Tibial artery (tissue), 4 donors: ENCODE measurements at regions not wholly inside any gene's neighbourhood (a gene's known extent, or its start where the extent isn't known, plus 50 kb on each side); places are given as distances from the start of the nearest gene placed in this dataset.

Source experiments
- DNase-seq, 2 donors: peaks; one replicate each; pipeline ENCODE4 v3.0.0-alpha.2; 2019
- H3K27ac ChIP-seq, 2 donors: fragments of 200-600 bp; sonication (generic) in 1 of 2; 1 replicate in 1 of 2; 2 replicates in 1 of 2; pipeline ENCODE4 v1.5.1; 2018 to 2019; ENCODE audit warnings: mild to moderate bottlenecking in 1 of 2
- H3K27me3 ChIP-seq, 2 donors: fragments of 200-600 bp; sonication (generic) in 1 of 2; one replicate each; pipeline versions ENCODE4 v1.5.1 to v1.6.0; 2016 to 2019
- H3K36me3 ChIP-seq, 3 donors: fragments of 200-600 bp; sonication (generic) in 2 of 3; one replicate each; pipeline ENCODE4 v1.5.1; 2016 to 2019; ENCODE audit warnings: mild to moderate bottlenecking in 2 of 3
- H3K4me1 ChIP-seq, 4 donors: fragments of 200-600 bp; sonication (generic) in 2 of 4; 1 replicate in 3 of 4; 2 replicates in 1 of 4; pipeline ENCODE4 v1.5.1; 2016 to 2019
- H3K4me3 ChIP-seq, 2 donors: fragments of 200-600 bp; sonication (generic) in 1 of 2; 1 replicate in 1 of 2; 2 replicates in 1 of 2; pipeline ENCODE4 v1.5.1; 2018 to 2019; ENCODE audit warnings: mild to moderate bottlenecking in 2 of 2
- H3K9me3 ChIP-seq, 3 donors: fragments of 200-600 bp; sonication (generic) in 1 of 3; one replicate each; pipeline ENCODE4 v1.5.1; 2016 to 2019
- CTCF ChIP-seq, 2 experiments: fragments of 200-600 bp in 1 of 2; fragments of 450-650 bp in 1 of 2; IDR thresholded peaks; one replicate each; pipeline ENCODE4 v1.5.1; 2017 to 2019; ENCODE audit warnings: antibody characterized with exemption in 2 of 2, mild to moderate bottlenecking in 1 of 2, moderate library complexity in 1 of 2
- intact Hi-C: fragments of 100-400 bp; cut with DNase I; formaldehyde crosslinking; loops from one replicate; pipeline ENCODE4 v1.15.0; 2023; ENCODE audit warnings: low total_unique reads

- intact Hi-C loops: no loop called here
- Histone ChIP-seq H3K27ac (no peak overlapping the region), H3K9me3 (no peaks in the 10 kb centered on the region), H3K36me3 (no peaks in the 10 kb centered on the region), H3K4me3 (no peak overlapping the region), H3K4me1 (no peaks in the 10 kb centered on the region), H3K27me3 (peaks cover 0 to 41% of the 10 kb centered on the region in 2 donors)
- DNase-seq: peak in 1 of 2 donors; percentile 10
- no peak for TF ChIP-seq CTCF (IDR thresholded peaks at IDR 0.05)
Measured at GRCh38 chr1:36540056-36540455, 57.3 kb upstream of the CSF3R start.

- Histone ChIP-seq H3K4me1 (no peaks in the 10 kb centered on the region), H3K27ac (no peak overlapping the region), H3K4me3 (no peak overlapping the region), H3K9me3 (no peaks in the 10 kb centered on the region), H3K27me3 (peaks cover 0 to 41% of the 10 kb centered on the region in 2 donors), H3K36me3 (no peaks in the 10 kb centered on the region)
- intact Hi-C loops: no loop called here
- TF ChIP-seq CTCF (IDR thresholded peaks at IDR 0.05): no peak
- DNase-seq: peak in 1 of 2 donors; percentile 21
Measured at GRCh38 chr1:36539526-36539925, 56.8 kb upstream of the CSF3R start.

- TF ChIP-seq CTCF (IDR thresholded peaks at IDR 0.05): no peak
- Histone ChIP-seq H3K27me3 (peaks cover 0 to 41% of the 10 kb centered on the region in 2 donors), H3K36me3 (no peaks in the 10 kb centered on the region), H3K27ac (no peak overlapping the region), H3K9me3 (peaks cover 0 to 5% (median 5%) of the 10 kb centered on the region in 3 donors), H3K4me1 (no peaks in the 10 kb centered on the region), H3K4me3 (no peak overlapping the region)
- DNase-seq: no peak
- intact Hi-C loops: no loop called here
Measured at GRCh38 chr1:36537991-36538390, 55.3 kb upstream of the CSF3R start.

GRCh38 chr1:36537190-36537768 is 54.6 kb upstream of the CSF3R start:
- DNase-seq: no peak
- H3K4me1 ChIP-seq: no peaks in the 10 kb centered on the region
- intact Hi-C loops: no loop called here
- no peak overlapping the region for H3K4me3 ChIP-seq
- peaks cover 0 to 37% of the 10 kb centered on the region in 2 donors for H3K27me3 ChIP-seq
- no peak overlapping the region for H3K27ac ChIP-seq
- no peak for TF ChIP-seq CTCF (IDR thresholded peaks at IDR 0.05)
- no peaks in the 10 kb centered on the region for H3K36me3 ChIP-seq
- H3K9me3 ChIP-seq: peaks cover 0 to 7% (median 5%) of the 10 kb centered on the region in 3 donors

- intact Hi-C loops: no loop called here
- Histone ChIP-seq H3K27me3 (peaks cover 0 to 37% of the 10 kb centered on the region in 2 donors), H3K9me3 (peaks cover 0 to 7% (median 5%) of the 10 kb centered on the region in 3 donors), H3K36me3 (no peaks in the 10 kb centered on the region), H3K4me3 (no peak overlapping the region), H3K27ac (no peak overlapping the region), H3K4me1 (no peaks in the 10 kb centered on the region)
- no peak for TF ChIP-seq CTCF (IDR thresholded peaks at IDR 0.05)
- peak in 1 of 2 donors; percentile 15 for DNase-seq
Measured at GRCh38 chr1:36536727-36537126, 54.0 kb upstream of the CSF3R start.
